Activated T-helper 2 cell treated with anti-CD3 and anti-CD28 coated beads, Interferon-gamma antibody, Interleukin-2, Interleukin-4, amounts not matched to agents 10 μg/mL and 5 μg/mL and 100 μg/mL, durations not matched to agents 14 hours and 24 hours and 36 hours (primary cell): ENCODE measurements at regions not wholly inside any gene's neighbourhood (a gene's known extent, or its start where the extent isn't known, plus 50 kb on each side); places are given as distances from the start of the nearest gene placed in this dataset.

Experiments used
- DNase-seq: peaks from one replicate; pipeline ENCODE4 v3.0.0; 2021; ENCODE audit warnings: low spot score
- H3K27ac Mint-ChIP-seq: one replicate; pipeline ENCODE4 v1.8.0; 2021; ENCODE audit warnings: mixed read lengths
- H3K27me3 Mint-ChIP-seq: one replicate; pipeline ENCODE4 v1.8.0; 2021; ENCODE audit warnings: low read depth, mixed read lengths
- H3K36me3 Mint-ChIP-seq: one replicate; pipeline ENCODE4 v1.8.0; 2021; ENCODE audit warnings: low read depth, mixed read lengths
- H3K4me1 Mint-ChIP-seq: one replicate; pipeline ENCODE4 v1.8.0; 2021; ENCODE audit warnings: low read depth, mixed read lengths
- H3K4me3 Mint-ChIP-seq: one replicate; pipeline ENCODE4 v1.8.0; 2021; ENCODE audit warnings: low read depth, mild to moderate bottlenecking, moderate library complexity, mixed read lengths
- H3K9me3 Mint-ChIP-seq: one replicate; pipeline ENCODE4 v1.8.0; 2021; ENCODE audit warnings: mixed read lengths
- intact Hi-C: fragments of 100-400 bp; cut with micrococcal nuclease; formaldehyde crosslinking; loops from one replicate; pipeline ENCODE4 v1.15.1; 2023

- no peak overlapping the region for H3K27ac Mint-ChIP-seq
- no peak overlapping the region for H3K4me3 Mint-ChIP-seq
- no peaks in the 10 kb centered on the region for H3K4me1 Mint-ChIP-seq
- intact Hi-C loops: no loop called here
- DNase-seq: no peak
- no peaks in the 10 kb centered on the region for H3K9me3 Mint-ChIP-seq
- no peaks in the 10 kb centered on the region for H3K36me3 Mint-ChIP-seq
- H3K27me3 Mint-ChIP-seq: no peaks in the 10 kb centered on the region
These were observed 322.1 kb upstream of the NOCT start for GRCh38 chr4:138693526-138693925.

- Mint-ChIP-seq H3K4me3 (no peak overlapping the region), H3K27ac (no peak overlapping the region), H3K9me3 (no peaks in the 10 kb centered on the region), H3K27me3 (no peaks in the 10 kb centered on the region), H3K4me1 (no peaks in the 10 kb centered on the region), H3K36me3 (no peaks in the 10 kb centered on the region)
- DNase-seq: no peak
- intact Hi-C loops: no loop called here
These were observed 323.2 kb upstream of the NOCT start for GRCh38 chr4:138692411-138692810.

DNA sequence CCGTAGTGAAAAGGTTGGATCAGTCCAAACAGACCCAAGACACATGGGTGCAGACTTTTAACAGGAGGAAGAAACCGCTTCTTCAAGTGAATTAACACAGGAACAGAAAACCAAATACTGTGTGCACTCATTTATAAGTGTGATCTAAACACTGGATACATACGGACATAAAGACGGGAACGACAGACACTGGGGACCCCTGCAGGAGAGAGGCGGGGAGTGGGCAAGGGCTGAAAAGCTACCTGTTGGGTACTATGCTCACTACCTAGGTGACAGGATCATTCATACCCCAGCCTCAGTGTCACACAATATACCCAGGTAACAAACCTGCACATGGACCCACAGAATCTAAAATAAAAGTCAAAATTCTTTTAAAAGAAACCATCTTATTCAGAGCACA, 326.0 kb upstream of the NOCT start:
- no peak overlapping the region for H3K4me3 Mint-ChIP-seq
- intact Hi-C loops: loop anchor here (10.0 kb wide), 1 partner anchor 185 kb away; no protein-coding TSS in a partner anchor
- H3K27ac Mint-ChIP-seq: no peak overlapping the region
- H3K4me1 Mint-ChIP-seq: no peaks in the 10 kb centered on the region
- H3K27me3 Mint-ChIP-seq: no peaks in the 10 kb centered on the region
- H3K9me3 Mint-ChIP-seq: no peaks in the 10 kb centered on the region
- DNase-seq: no peak
- H3K36me3 Mint-ChIP-seq: no peaks in the 10 kb centered on the region

DNA sequence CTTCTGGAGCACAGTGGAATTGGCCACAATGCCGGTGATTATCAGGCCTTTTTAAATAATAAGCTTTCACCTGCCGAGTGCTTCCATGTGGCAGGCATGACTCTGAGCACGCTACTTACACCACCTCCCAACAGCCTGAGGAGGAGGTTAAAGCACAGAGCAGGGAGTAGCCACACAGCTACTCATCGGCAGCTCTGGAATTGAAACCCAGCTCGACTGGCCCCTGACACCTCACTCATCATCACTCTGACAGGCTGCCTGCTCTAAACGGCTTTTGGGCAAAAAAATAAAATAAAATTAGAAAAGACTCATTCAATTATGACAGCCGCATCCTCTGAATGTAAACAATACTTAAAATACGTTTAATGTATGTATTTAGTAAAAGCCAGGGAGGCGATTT, 326.4 kb upstream of the NOCT start:
- intact Hi-C loops: loop anchor here (10.0 kb wide), 1 partner anchor 186 kb away; no protein-coding TSS in a partner anchor
- no peak for DNase-seq
- H3K27me3 Mint-ChIP-seq: no peaks in the 10 kb centered on the region
- H3K27ac Mint-ChIP-seq: no peak overlapping the region
- no peak overlapping the region for H3K4me3 Mint-ChIP-seq
- H3K36me3 Mint-ChIP-seq: no peaks in the 10 kb centered on the region
- H3K4me1 Mint-ChIP-seq: no peaks in the 10 kb centered on the region
- H3K9me3 Mint-ChIP-seq: no peaks in the 10 kb centered on the region

- Mint-ChIP-seq H3K27me3 (peaks cover 5% of the 10 kb centered on the region), H3K4me1 (no peaks in the 10 kb centered on the region), H3K4me3 (no peak overlapping the region), H3K27ac (no peak overlapping the region), H3K36me3 (no peaks in the 10 kb centered on the region), H3K9me3 (no peaks in the 10 kb centered on the region)
- intact Hi-C loops: loop anchor here (10.0 kb wide), 1 partner anchor 186 kb away; no protein-coding TSS in a partner anchor
- DNase-seq: no peak
These were observed 327.0 kb upstream of the NOCT start for GRCh38 chr4:138688408-138689085.

GRCh38 chr4:138686106-138686835, 329.3 kb upstream of the NOCT start:
- no peak overlapping the region for H3K27ac Mint-ChIP-seq
- peaks cover 16% of the 10 kb centered on the region for H3K27me3 Mint-ChIP-seq
- intact Hi-C loops: loop anchor here (10.0 kb wide), 1 partner anchor 189 kb away; no protein-coding TSS in a partner anchor
- H3K4me1 Mint-ChIP-seq: no peaks in the 10 kb centered on the region
- DNase-seq: no peak
- H3K4me3 Mint-ChIP-seq: no peak overlapping the region
- no peaks in the 10 kb centered on the region for H3K36me3 Mint-ChIP-seq
- H3K9me3 Mint-ChIP-seq: no peaks in the 10 kb centered on the region

DNA sequence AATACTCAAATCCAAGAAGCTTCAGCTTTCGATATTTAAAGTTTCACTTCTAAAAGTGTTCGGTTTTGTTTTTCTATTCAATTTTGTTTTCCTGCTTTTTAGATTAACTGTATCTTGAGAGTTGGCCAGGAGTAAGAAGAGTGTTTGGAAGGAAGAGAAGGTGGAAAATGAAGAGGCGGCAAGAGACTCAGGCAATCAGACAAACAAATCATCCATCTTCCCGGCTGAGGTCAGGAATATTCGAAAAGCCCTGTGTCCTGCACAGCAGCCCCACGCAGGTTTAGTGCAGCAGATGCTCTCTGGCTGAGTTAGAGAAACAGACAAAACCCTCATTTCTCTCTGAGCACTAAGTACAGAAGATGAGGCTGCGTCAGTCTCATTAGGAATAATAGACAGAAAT, 330.3 kb upstream of the NOCT start:
- Mint-ChIP-seq H3K9me3 (no peaks in the 10 kb centered on the region), H3K27me3 (peaks cover 16% of the 10 kb centered on the region), H3K4me1 (no peaks in the 10 kb centered on the region), H3K36me3 (no peaks in the 10 kb centered on the region), H3K27ac (no peak overlapping the region), H3K4me3 (no peak overlapping the region)
- intact Hi-C loops: loop anchor here (10.0 kb wide), 1 partner anchor 189 kb away; no protein-coding TSS in a partner anchor
- DNase-seq: no peak

- Mint-ChIP-seq H3K27me3 (peaks cover 16% of the 10 kb centered on the region), H3K9me3 (no peaks in the 10 kb centered on the region), H3K27ac (no peak overlapping the region), H3K36me3 (no peaks in the 10 kb centered on the region), H3K4me1 (no peaks in the 10 kb centered on the region), H3K4me3 (no peak overlapping the region)
- intact Hi-C loops: loop anchor here (1.0 to 10.0 kb wide), 4 partner anchors 194 to 949 kb away; no protein-coding TSS in a partner anchor
- peak; percentile 42 for DNase-seq
These were observed 334.5 kb upstream of the NOCT start for GRCh38 chr4:138680989-138681604.

- H3K4me1 Mint-ChIP-seq: no peaks in the 10 kb centered on the region
These were observed 335.3 kb upstream of the NOCT start for GRCh38 chr4:138680256-138680655.

GRCh38 chr4:138678985-138679746, 336.4 kb upstream of the NOCT start:
- intact Hi-C loops: no loop called here
- no peak overlapping the region for H3K27ac Mint-ChIP-seq

More at GRCh38 chr4:138680256-138680655, 335.3 kb upstream of the NOCT start:
- no peaks in the 10 kb centered on the region for H3K36me3 Mint-ChIP-seq
- no peak overlapping the region for H3K4me3 Mint-ChIP-seq
- intact Hi-C loops: loop anchor here (5.0 to 10.0 kb wide), 3 partner anchors 195 to 948 kb away; no protein-coding TSS in a partner anchor
- no peak overlapping the region for H3K27ac Mint-ChIP-seq
- peaks cover 16% of the 10 kb centered on the region for H3K27me3 Mint-ChIP-seq
- DNase-seq: no peak
- H3K9me3 Mint-ChIP-seq: no peaks in the 10 kb centered on the region

DNA sequence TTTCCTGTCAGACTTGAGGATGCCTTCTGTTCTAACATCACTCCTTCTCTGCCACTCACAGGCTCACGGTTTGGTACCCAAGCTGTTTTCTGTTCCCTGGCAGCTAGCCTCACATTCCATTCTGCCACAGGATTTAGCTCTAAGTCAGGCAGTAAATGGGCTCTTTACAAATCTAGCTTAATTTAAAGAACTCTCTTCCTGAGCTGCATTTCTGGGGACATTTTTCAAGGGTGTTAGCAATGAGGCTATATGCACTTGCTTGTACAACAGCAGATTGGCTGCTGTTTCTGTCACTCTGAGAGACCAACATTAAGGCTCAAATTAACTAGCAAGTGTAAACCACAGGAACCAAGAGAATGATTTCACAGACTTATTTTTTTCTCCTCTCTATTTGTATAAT, 337.8 kb upstream of the NOCT start:
- DNase-seq: no peak
- no peaks in the 10 kb centered on the region for H3K4me1 Mint-ChIP-seq
- intact Hi-C loops: no loop called here
- peaks cover 7% of the 10 kb centered on the region for H3K27me3 Mint-ChIP-seq
- H3K27ac Mint-ChIP-seq: no peak overlapping the region
- no peaks in the 10 kb centered on the region for H3K36me3 Mint-ChIP-seq
- no peaks in the 10 kb centered on the region for H3K9me3 Mint-ChIP-seq
- no peak overlapping the region for H3K4me3 Mint-ChIP-seq

More at GRCh38 chr4:138678985-138679746, 336.4 kb upstream of the NOCT start:
- DNase-seq: no peak
- peaks cover 16% of the 10 kb centered on the region for H3K27me3 Mint-ChIP-seq
- no peak overlapping the region for H3K4me3 Mint-ChIP-seq
- no peaks in the 10 kb centered on the region for H3K4me1 Mint-ChIP-seq
- H3K9me3 Mint-ChIP-seq: no peaks in the 10 kb centered on the region
- H3K36me3 Mint-ChIP-seq: no peaks in the 10 kb centered on the region

DNA sequence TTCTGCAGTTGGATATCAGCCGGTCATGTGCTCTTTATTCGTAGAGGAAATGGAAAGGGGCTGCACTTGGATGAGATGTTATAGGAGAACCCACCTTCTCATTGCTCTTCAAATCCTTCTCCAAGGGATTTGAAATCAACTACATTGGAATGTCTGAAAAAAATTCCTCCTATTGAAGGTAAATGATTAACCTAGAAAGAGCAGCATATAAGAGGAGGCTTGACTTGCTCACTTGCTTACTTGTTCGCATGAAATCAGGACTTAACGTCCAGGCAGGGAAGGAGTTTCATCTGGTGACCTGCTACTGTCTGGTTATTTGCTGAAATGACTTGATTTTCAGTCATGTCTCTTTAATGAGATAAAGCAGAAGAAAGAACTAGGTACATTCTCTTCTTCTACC, 338.4 kb upstream of the NOCT start:
- H3K36me3 Mint-ChIP-seq: no peaks in the 10 kb centered on the region
- H3K4me1 Mint-ChIP-seq: no peaks in the 10 kb centered on the region
- H3K9me3 Mint-ChIP-seq: no peaks in the 10 kb centered on the region
- H3K4me3 Mint-ChIP-seq: no peak overlapping the region
- intact Hi-C loops: no loop called here
- no peak for DNase-seq
- H3K27me3 Mint-ChIP-seq: peaks cover 5% of the 10 kb centered on the region
- H3K27ac Mint-ChIP-seq: no peak overlapping the region
